HCT116 (cell line): ENCODE measurements at regions not wholly inside any gene's neighbourhood (a gene's known extent, or its start where the extent isn't known, plus 50 kb on each side); places are given as distances from the start of the nearest gene placed in this dataset.

ENCODE experiments used
- CTCF ChIP-seq, 3 experiments: fragments of 200-600 bp in 1 of 3; sonication (generic) in 1 of 3; IDR thresholded peaks in 2 of 3; conservative IDR thresholded peaks in 1 of 3; 2 replicates each; pipeline ENCODE4 v1.5.1; 2012 to 2017; ENCODE audit warnings: low read depth in 2 of 3, low read length in 2 of 3, antibody characterized with exemption in 1 of 3, borderline replicate concordance in 1 of 3, control low read depth in 1 of 3, mild to moderate bottlenecking in 1 of 3, mixed read lengths in 1 of 3, mixed run types in 1 of 3, moderate library complexity in 1 of 3; ENCODE audit not compliant: insufficient read depth in 1 of 3
- EZH2 ChIP-seq: fragments of 200-600 bp; sonication (generic); IDR thresholded peaks from 2 replicates; pipeline ENCODE4 v1.6.1; 2017; ENCODE audit warnings: antibody characterized with exemption, mixed run types
- EZH2phosphoT487 ChIP-seq: fragments of 200-600 bp; IDR thresholded peaks from 2 replicates; pipeline ENCODE4 v1.6.1; 2018; ENCODE audit warnings: antibody characterized with exemption, borderline replicate concordance
- SP1 ChIP-seq: IDR thresholded peaks from 2 replicates; pipeline ENCODE4 v1.6.1; 2012; ENCODE audit warnings: low read depth

GRCh38 chr12:108440736-108441135 is 74.3 kb upstream of the FICD start:
- TF ChIP-seq CTCF (IDR thresholded peaks at IDR 0.05 in 2 of 3, conservative IDR thresholded peaks at IDR 0.05 in 1 of 3; ENCODE audit: borderline replicate concordance in 1 of 3, insufficient read depth in 1 of 3, low read depth in 2 of 3, low read length in 2 of 3) = no peak
- no peak for TF ChIP-seq EZH2
- TF ChIP-seq EZH2phosphoT487 = no peak
- no peak for TF ChIP-seq SP1
